ENCODE measurements at regions not wholly inside any gene's neighbourhood (a gene's known extent, or its start where the extent isn't known, plus 50 kb on each side); places are given as distances from the start of the nearest gene placed in this dataset.
"Not testable (repeated sequence)": the region's sequence is repeated elsewhere in the genome, so short reads cannot be mapped to it uniquely, and the experiment has no call there.

DNA sequence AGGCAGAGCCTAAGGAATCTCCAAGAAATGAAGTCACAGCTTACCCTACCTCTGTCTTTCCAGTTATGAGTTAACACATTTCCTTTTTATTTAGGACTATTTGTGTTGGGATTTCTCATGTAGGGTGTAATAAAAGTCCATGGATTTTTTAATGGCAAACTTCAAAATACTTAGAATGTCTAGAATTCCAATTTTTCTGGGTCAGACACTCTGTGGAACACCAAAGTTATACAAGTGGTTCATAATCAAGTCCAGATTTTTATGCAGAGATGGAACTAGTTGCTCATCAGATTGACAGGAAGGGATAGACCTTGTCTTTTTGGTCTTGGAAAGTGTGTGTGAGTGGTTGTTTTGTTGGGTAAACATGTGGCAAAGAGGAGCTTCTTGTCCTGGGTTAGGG lies 69.8 kb upstream of the ADRA1D start:
- no peak for TF ChIP-seq EZH2 (IDR thresholded peaks at IDR 0.05; ENCODE audit: borderline replicate concordance, low read length)
- TF ChIP-seq, protein P1, sequence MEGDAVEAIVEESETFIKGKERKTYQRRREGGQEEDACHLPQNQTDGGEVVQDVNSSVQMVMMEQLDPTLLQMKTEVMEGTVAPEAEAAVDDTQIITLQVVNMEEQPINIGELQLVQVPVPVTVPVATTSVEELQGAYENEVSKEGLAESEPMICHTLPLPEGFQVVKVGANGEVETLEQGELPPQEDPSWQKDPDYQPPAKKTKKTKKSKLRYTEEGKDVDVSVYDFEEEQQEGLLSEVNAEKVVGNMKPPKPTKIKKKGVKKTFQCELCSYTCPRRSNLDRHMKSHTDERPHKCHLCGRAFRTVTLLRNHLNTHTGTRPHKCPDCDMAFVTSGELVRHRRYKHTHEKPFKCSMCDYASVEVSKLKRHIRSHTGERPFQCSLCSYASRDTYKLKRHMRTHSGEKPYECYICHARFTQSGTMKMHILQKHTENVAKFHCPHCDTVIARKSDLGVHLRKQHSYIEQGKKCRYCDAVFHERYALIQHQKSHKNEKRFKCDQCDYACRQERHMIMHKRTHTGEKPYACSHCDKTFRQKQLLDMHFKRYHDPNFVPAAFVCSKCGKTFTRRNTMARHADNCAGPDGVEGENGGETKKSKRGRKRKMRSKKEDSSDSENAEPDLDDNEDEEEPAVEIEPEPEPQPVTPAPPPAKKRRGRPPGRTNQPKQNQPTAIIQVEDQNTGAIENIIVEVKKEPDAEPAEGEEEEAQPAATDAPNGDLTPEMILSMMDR (IDR thresholded peaks at IDR 0.05; ENCODE audit: low read length) = no peak
- no peaks in the 10 kb centered on the region for H3K27me3 ChIP-seq (ENCODE audit: insufficient read depth, low read length)
- no peak overlapping the region for H3K4me3 ChIP-seq (ENCODE audit: low read depth, low read length, poor library complexity, severe bottlenecking)
- H2AFZ ChIP-seq (ENCODE audit: low read length) = no peak overlapping the region
- H3K4me2 ChIP-seq (ENCODE audit: low read length) = no peak overlapping the region
- H3K4me1 ChIP-seq (ENCODE audit: insufficient read depth, low read length, severe bottlenecking) = no peaks in the 10 kb centered on the region
- H3K27ac ChIP-seq (ENCODE audit: low read depth, low read length, poor library complexity, severe bottlenecking) = no peak overlapping the region
- no peak overlapping the region for H3K9ac ChIP-seq (ENCODE audit: low read length)
- no peaks in the 10 kb centered on the region for H3F3A ChIP-seq (ENCODE audit: insufficient read depth, low read length)
- no peaks in the 10 kb centered on the region for H3K36me3 ChIP-seq (ENCODE audit: insufficient read depth, low read length)
- no peaks in the 10 kb centered on the region for H3K9me2 ChIP-seq (ENCODE audit: low read depth, low read length)
- H3K79me2 ChIP-seq (ENCODE audit: insufficient read depth, low read length) = no peaks in the 10 kb centered on the region
- no peaks in the 10 kb centered on the region for H3K9me3 ChIP-seq (ENCODE audit: low read length)
- H4K20me1 ChIP-seq (ENCODE audit: insufficient read depth, low read length) = no peaks in the 10 kb centered on the region

DNA sequence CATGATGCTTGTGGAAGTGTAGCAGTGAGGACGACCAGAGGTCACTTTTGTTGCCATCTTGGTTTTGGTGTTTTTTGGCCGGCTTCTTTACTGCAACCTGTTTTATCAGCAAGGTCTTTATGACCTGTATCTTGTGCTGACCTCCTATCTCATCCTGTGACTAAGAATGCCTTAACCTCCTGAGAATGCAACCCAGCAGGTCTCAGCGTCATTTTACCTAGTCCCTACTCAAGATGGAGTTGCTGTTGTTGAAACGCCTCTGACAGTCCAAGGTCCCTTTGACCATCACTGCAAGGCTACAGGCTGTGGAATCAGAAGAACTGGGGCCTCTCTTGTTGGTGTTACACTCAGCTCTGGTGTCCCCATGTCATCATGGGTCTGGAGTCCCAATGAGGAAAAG lies 61.5 kb upstream of the ADRA1D start:
- not testable (repeated sequence) for H3K36me3 ChIP-seq (ENCODE audit: insufficient read depth, low read length); H3K4me3 ChIP-seq (ENCODE audit: low read depth, low read length, poor library complexity, severe bottlenecking); H3K9me3 ChIP-seq (ENCODE audit: low read length); H3K27ac ChIP-seq (ENCODE audit: low read depth, low read length, poor library complexity, severe bottlenecking); H2AFZ ChIP-seq (ENCODE audit: low read length); H3F3A ChIP-seq (ENCODE audit: insufficient read depth, low read length); H3K4me1 ChIP-seq (ENCODE audit: insufficient read depth, low read length, severe bottlenecking); H3K9me2 ChIP-seq (ENCODE audit: low read depth, low read length); H4K20me1 ChIP-seq (ENCODE audit: insufficient read depth, low read length); H3K27me3 ChIP-seq (ENCODE audit: insufficient read depth, low read length); H3K79me2 ChIP-seq (ENCODE audit: insufficient read depth, low read length); H3K9ac ChIP-seq (ENCODE audit: low read length); H3K4me2 ChIP-seq (ENCODE audit: low read length)

DNA sequence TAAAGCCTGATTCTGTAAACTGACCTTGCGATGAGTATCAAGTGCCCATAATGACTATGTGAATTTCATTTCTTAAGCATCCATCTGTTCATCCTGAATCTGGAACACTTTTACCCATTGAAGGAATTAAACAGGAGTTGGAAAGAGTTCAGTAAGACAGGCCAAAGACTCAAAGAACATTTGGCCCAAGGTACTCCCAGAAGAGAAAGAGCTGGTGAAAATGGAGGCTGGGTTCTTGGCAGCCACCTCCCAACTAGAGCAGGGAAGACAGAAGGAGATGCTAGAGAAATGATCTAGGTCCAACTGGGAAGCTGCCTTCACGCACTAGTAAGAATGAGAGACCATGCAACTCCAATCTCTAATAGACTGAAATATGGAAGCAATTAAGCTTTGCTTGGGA lies 57.1 kb upstream of the ADRA1D start:
- Histone ChIP-seq H3K4me2 (ENCODE audit: low read length) (no peak overlapping the region), H3K27me3 (ENCODE audit: insufficient read depth, low read length) (no peaks in the 10 kb centered on the region; the same call in 1 of the 2 replicates), H3K9ac (ENCODE audit: low read length) (no peak overlapping the region), H3K36me3 (ENCODE audit: insufficient read depth, low read length) (no peaks in the 10 kb centered on the region), H3K27ac (ENCODE audit: low read depth, low read length, poor library complexity, severe bottlenecking) (no peak overlapping the region), H3F3A (ENCODE audit: insufficient read depth, low read length) (no peaks in the 10 kb centered on the region), H3K9me3 (ENCODE audit: low read length) (no peaks in the 10 kb centered on the region), H3K4me3 (ENCODE audit: low read depth, low read length, poor library complexity, severe bottlenecking) (no peak overlapping the region), H3K79me2 (ENCODE audit: insufficient read depth, low read length) (no peaks in the 10 kb centered on the region), H3K4me1 (ENCODE audit: insufficient read depth, low read length, severe bottlenecking) (no peaks in the 10 kb centered on the region), H4K20me1 (ENCODE audit: insufficient read depth, low read length) (no peaks in the 10 kb centered on the region), H2AFZ (ENCODE audit: low read length) (no peak overlapping the region), H3K9me2 (ENCODE audit: low read depth, low read length) (no peaks in the 10 kb centered on the region)
- TF ChIP-seq, protein P1 (IDR thresholded peaks at IDR 0.05; ENCODE audit: low read length) = no peak
- no peak for TF ChIP-seq EZH2 (IDR thresholded peaks at IDR 0.05; ENCODE audit: borderline replicate concordance, low read length)

DNA sequence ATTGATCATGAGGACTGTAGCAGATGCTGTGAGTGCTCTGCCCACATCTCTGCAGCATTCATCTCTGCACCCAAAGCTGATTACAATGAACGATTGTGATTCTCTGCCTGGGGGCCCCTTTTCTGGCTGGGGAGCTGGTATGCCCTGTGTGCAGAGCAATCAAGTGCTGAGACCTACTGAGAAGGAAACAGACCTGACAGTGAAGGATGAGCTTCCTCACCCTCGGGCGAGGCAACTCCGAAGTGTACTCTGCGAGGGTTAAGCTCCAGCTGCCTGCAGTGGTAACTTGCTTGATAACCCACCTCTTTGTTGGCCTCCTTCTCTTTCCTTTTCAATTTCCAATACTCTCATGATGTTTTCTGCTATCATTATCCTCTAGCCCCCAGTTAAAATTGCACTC lies 56.0 kb upstream of the ADRA1D start:
- Histone ChIP-seq H3K27me3 (ENCODE audit: insufficient read depth, low read length) (no peaks in the 10 kb centered on the region; the same call in 1 of the 2 replicates), H3K4me3 (ENCODE audit: low read depth, low read length, poor library complexity, severe bottlenecking) (no peak overlapping the region), H3K36me3 (ENCODE audit: insufficient read depth, low read length) (no peaks in the 10 kb centered on the region), H2AFZ (ENCODE audit: low read length) (no peak overlapping the region), H3K9me3 (ENCODE audit: low read length) (no peaks in the 10 kb centered on the region), H3K4me1 (ENCODE audit: insufficient read depth, low read length, severe bottlenecking) (no peaks in the 10 kb centered on the region), H3K27ac (ENCODE audit: low read depth, low read length, poor library complexity, severe bottlenecking) (no peak overlapping the region), H3K79me2 (ENCODE audit: insufficient read depth, low read length) (no peaks in the 10 kb centered on the region), H3K4me2 (ENCODE audit: low read length) (no peak overlapping the region), H3K9ac (ENCODE audit: low read length) (no peak overlapping the region), H4K20me1 (ENCODE audit: insufficient read depth, low read length) (no peaks in the 10 kb centered on the region), H3K9me2 (ENCODE audit: low read depth, low read length) (no peaks in the 10 kb centered on the region), H3F3A (ENCODE audit: insufficient read depth, low read length) (no peaks in the 10 kb centered on the region)
- TF ChIP-seq, protein P1 (IDR thresholded peaks at IDR 0.05; ENCODE audit: low read length) = no peak
- TF ChIP-seq EZH2 (IDR thresholded peaks at IDR 0.05; ENCODE audit: borderline replicate concordance, low read length) = no peak
